Keratinocyte (primary cell): ENCODE measurements at regions not wholly inside any gene's neighbourhood (a gene's known extent, or its start where the extent isn't known, plus 50 kb on each side); places are given as distances from the start of the nearest gene placed in this dataset.

Experiments
- EZH2 ChIP-seq: IDR thresholded peaks from one replicate; pipeline ENCODE4 v1.6.1; 2012; ENCODE audit warnings: inconsistent platforms, mild to moderate bottlenecking, low read length, moderate library complexity
- TF ChIP-seq, protein P1 (sequence below), 3 experiments: IDR thresholded peaks in 1 of 3; conservative IDR thresholded peaks in 1 of 3; optimal IDR thresholded peaks in 1 of 3; 2 replicates in 2 of 3; 3 replicates in 1 of 3; pipeline versions ENCODE3 to v1.5.1; 2011; ENCODE audit warnings: low read length in 3 of 3, mild to moderate bottlenecking in 3 of 3, moderate library complexity in 2 of 3, control low read depth in 1 of 3, inconsistent platforms in 1 of 3; ENCODE audit not compliant: insufficient read depth in 2 of 3; ENCODE audit errors: extremely low read depth in 1 of 3

DNA sequence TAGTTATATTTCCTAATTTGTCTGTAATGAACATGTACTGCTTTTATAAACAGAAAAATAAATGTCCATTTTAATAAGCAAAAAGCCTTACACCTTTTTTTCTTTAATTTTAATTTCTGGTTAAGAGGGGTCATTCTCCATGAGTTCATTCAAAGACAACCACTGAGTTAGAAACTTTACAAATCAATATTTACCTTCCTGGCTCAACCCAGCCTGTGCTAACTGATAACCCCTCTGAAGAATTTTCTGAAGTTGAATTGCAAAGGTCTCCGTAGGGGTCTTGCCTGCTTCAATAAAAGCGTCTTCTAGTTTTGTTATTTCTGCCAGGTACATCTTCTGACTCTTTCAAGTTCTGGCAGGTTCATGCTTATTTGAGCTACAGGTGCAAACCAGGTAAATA is 440.4 kb upstream of the SALL1 start:
- TF ChIP-seq EZH2: no peak
- TF ChIP-seq, protein P1, sequence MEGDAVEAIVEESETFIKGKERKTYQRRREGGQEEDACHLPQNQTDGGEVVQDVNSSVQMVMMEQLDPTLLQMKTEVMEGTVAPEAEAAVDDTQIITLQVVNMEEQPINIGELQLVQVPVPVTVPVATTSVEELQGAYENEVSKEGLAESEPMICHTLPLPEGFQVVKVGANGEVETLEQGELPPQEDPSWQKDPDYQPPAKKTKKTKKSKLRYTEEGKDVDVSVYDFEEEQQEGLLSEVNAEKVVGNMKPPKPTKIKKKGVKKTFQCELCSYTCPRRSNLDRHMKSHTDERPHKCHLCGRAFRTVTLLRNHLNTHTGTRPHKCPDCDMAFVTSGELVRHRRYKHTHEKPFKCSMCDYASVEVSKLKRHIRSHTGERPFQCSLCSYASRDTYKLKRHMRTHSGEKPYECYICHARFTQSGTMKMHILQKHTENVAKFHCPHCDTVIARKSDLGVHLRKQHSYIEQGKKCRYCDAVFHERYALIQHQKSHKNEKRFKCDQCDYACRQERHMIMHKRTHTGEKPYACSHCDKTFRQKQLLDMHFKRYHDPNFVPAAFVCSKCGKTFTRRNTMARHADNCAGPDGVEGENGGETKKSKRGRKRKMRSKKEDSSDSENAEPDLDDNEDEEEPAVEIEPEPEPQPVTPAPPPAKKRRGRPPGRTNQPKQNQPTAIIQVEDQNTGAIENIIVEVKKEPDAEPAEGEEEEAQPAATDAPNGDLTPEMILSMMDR (optimal IDR thresholded peaks at IDR 0.05 in 1 of 3, IDR thresholded peaks at IDR 0.05 in 1 of 3, conservative IDR thresholded peaks at IDR 0.05 in 1 of 3; ENCODE audit: extremely low read depth in 1 of 3, insufficient read depth in 2 of 3, low read length in 3 of 3): no peak
